ENCODE measurements at regions not wholly inside any gene's neighbourhood (a gene's known extent, or its start where the extent isn't known, plus 50 kb on each side); places are given as distances from the start of the nearest gene placed in this dataset.
"Not testable (repeated sequence)": the region's sequence is repeated elsewhere in the genome, so short reads cannot be mapped to it uniquely, and the experiment has no call there.

GRCh38 chr11:100484948-100485347 lies 202.1 kb upstream of the ARHGAP42 start:
- Mint-ChIP-seq H3K9me3 (peaks cover 11 to 12% of the 10 kb centered on the region in 2 donors), H3K27ac (no peak overlapping the region), H3K4me1 (no peaks in the 10 kb centered on the region), H3K27me3 (no peaks in the 10 kb centered on the region), H3K4me3 (no peak overlapping the region), H3K36me3 (no peaks in the 10 kb centered on the region)
- DNase-seq (no peak), ATAC-seq (replicated peaks) (no peak)

GRCh38 chr11:100498780-100499179 lies 188.3 kb upstream of the ARHGAP42 start:
- H3K27ac Mint-ChIP-seq = no peak overlapping the region

GRCh38 chr11:100501450-100501849 lies 185.6 kb upstream of the ARHGAP42 start:
- no peaks in the 10 kb centered on the region for H3K27me3 Mint-ChIP-seq
- DNase-seq (no peak), ATAC-seq (replicated peaks) (no peak)
- no peaks in the 10 kb centered on the region for H3K36me3 Mint-ChIP-seq
- H3K9me3 Mint-ChIP-seq = peaks cover 12 to 19% of the 10 kb centered on the region in 2 donors
- H3K4me1 Mint-ChIP-seq = no peaks in the 10 kb centered on the region
- H3K4me3 Mint-ChIP-seq = no peak overlapping the region
- no peak overlapping the region for H3K27ac Mint-ChIP-seq

More at GRCh38 chr11:100498780-100499179, 188.3 kb upstream of the ARHGAP42 start:
- no peak for DNase-seq
- Mint-ChIP-seq H3K36me3 (no peaks in the 10 kb centered on the region), H3K9me3 (peaks cover 9 to 21% of the 10 kb centered on the region in 2 donors), H3K4me3 (no peak overlapping the region), H3K27me3 (no peaks in the 10 kb centered on the region), H3K4me1 (no peaks in the 10 kb centered on the region)
- no peak for ATAC-seq (replicated peaks)

GRCh38 chr11:100512475-100512874 lies 174.6 kb upstream of the ARHGAP42 start:
- peaks cover 4% of the 10 kb centered on the region in 2 donors for H3K9me3 Mint-ChIP-seq
- H3K27ac Mint-ChIP-seq = no peak overlapping the region
- no peaks in the 10 kb centered on the region for H3K4me1 Mint-ChIP-seq
- no peaks in the 10 kb centered on the region for H3K36me3 Mint-ChIP-seq
- DNase-seq (no peak), ATAC-seq (replicated peaks) (no peak)
- H3K4me3 Mint-ChIP-seq = no peak overlapping the region
- H3K27me3 Mint-ChIP-seq = no peaks in the 10 kb centered on the region

- Mint-ChIP-seq H3K36me3 (no peaks in the 10 kb centered on the region), H3K27me3 (no peaks in the 10 kb centered on the region), H3K4me1 (no peaks in the 10 kb centered on the region), H3K9me3 (peaks cover 0 to 2% of the 10 kb centered on the region in 2 donors), H3K4me3 (no peak overlapping the region), H3K27ac (no peak overlapping the region)
- ATAC-seq (replicated peaks) = no peak
- no peak for DNase-seq
Measured at GRCh38 chr11:100515087-100515486, 172.0 kb upstream of the ARHGAP42 start.

- ATAC-seq (replicated peaks) (no peak), DNase-seq (no peak)
- H3K4me1 Mint-ChIP-seq = no peaks in the 10 kb centered on the region
- H3K9me3 Mint-ChIP-seq = peaks cover 21% of the 10 kb centered on the region in 2 donors
- H3K27ac Mint-ChIP-seq = no peak overlapping the region
- H3K27me3 Mint-ChIP-seq = peaks cover 5 to 10% of the 10 kb centered on the region in 2 donors
- H3K36me3 Mint-ChIP-seq = no peaks in the 10 kb centered on the region
- H3K4me3 Mint-ChIP-seq = no peak overlapping the region
Measured at GRCh38 chr11:100525197-100525596, 161.9 kb upstream of the ARHGAP42 start.

- H3K4me3 Mint-ChIP-seq = no peak overlapping the region
- H3K9me3 Mint-ChIP-seq = peaks cover 21% of the 10 kb centered on the region in 2 donors
- no peaks in the 10 kb centered on the region for H3K4me1 Mint-ChIP-seq
- H3K27ac Mint-ChIP-seq = no peak overlapping the region
- H3K36me3 Mint-ChIP-seq = no peaks in the 10 kb centered on the region
- ATAC-seq (replicated peaks) = no peak
- DNase-seq = no peak
- peaks cover 5 to 10% of the 10 kb centered on the region in 2 donors for H3K27me3 Mint-ChIP-seq
Measured at GRCh38 chr11:100525635-100526034, 161.5 kb upstream of the ARHGAP42 start.

- Mint-ChIP-seq H3K4me3 (no peak overlapping the region), H3K4me1 (no peaks in the 10 kb centered on the region), H3K9me3 (peaks cover 13 to 15% of the 10 kb centered on the region in 2 donors), H3K27me3 (peaks cover 5 to 10% of the 10 kb centered on the region in 2 donors), H3K27ac (no peak overlapping the region), H3K36me3 (no peaks in the 10 kb centered on the region)
- DNase-seq (no peak), ATAC-seq (replicated peaks) (no peak)
Measured at GRCh38 chr11:100528872-100529416, 158.1 kb upstream of the ARHGAP42 start.

- not testable (repeated sequence) for ATAC-seq (replicated peaks); H3K4me3 Mint-ChIP-seq; H3K27me3 Mint-ChIP-seq; DNase-seq; H3K9me3 Mint-ChIP-seq; H3K4me1 Mint-ChIP-seq; H3K27ac Mint-ChIP-seq; H3K36me3 Mint-ChIP-seq
Measured at GRCh38 chr11:100531290-100531689, 155.8 kb upstream of the ARHGAP42 start.

- no peak for ATAC-seq (replicated peaks)
- H3K27ac Mint-ChIP-seq = no peak overlapping the region
Measured at GRCh38 chr11:100536979-100537378, 150.1 kb upstream of the ARHGAP42 start.

GRCh38 chr11:100543386-100543785 lies 143.7 kb upstream of the ARHGAP42 start:
- H3K4me3 Mint-ChIP-seq = no peak overlapping the region
- H3K36me3 Mint-ChIP-seq = no peaks in the 10 kb centered on the region
- no peak for DNase-seq
- H3K9me3 Mint-ChIP-seq = no peaks in the 10 kb centered on the region
- H3K27me3 Mint-ChIP-seq = no peaks in the 10 kb centered on the region
- ATAC-seq (replicated peaks) = no peak
- no peaks in the 10 kb centered on the region for H3K4me1 Mint-ChIP-seq
- H3K27ac Mint-ChIP-seq = no peak overlapping the region

More at GRCh38 chr11:100536979-100537378, 150.1 kb upstream of the ARHGAP42 start:
- Mint-ChIP-seq H3K36me3 (no peaks in the 10 kb centered on the region), H3K4me3 (no peak overlapping the region), H3K27me3 (no peaks in the 10 kb centered on the region), H3K9me3 (peaks cover 2 to 5% of the 10 kb centered on the region in 2 donors), H3K4me1 (no peaks in the 10 kb centered on the region)
- DNase-seq = no peak

- Mint-ChIP-seq H3K9me3 (no peaks in the 10 kb centered on the region), H3K4me1 (no peaks in the 10 kb centered on the region), H3K27ac (no peak overlapping the region), H3K36me3 (no peaks in the 10 kb centered on the region), H3K27me3 (no peaks in the 10 kb centered on the region), H3K4me3 (no peak overlapping the region)
- no peak for DNase-seq
- ATAC-seq (replicated peaks) = peak in 1 of 2 donors; percentile 29
Measured at GRCh38 chr11:100545556-100545955, 141.5 kb upstream of the ARHGAP42 start.

GRCh38 chr11:100545970-100546369 lies 141.1 kb upstream of the ARHGAP42 start:
- no peaks in the 10 kb centered on the region for H3K4me1 Mint-ChIP-seq
- no peak overlapping the region for H3K4me3 Mint-ChIP-seq
- DNase-seq (no peak), ATAC-seq (replicated peaks) (no peak)
- H3K27ac Mint-ChIP-seq = no peak overlapping the region
- no peaks in the 10 kb centered on the region for H3K9me3 Mint-ChIP-seq
- H3K36me3 Mint-ChIP-seq = no peaks in the 10 kb centered on the region
- no peaks in the 10 kb centered on the region for H3K27me3 Mint-ChIP-seq

- ATAC-seq (replicated peaks) = no peak
- DNase-seq = no peak
- H3K4me1 Mint-ChIP-seq = no peaks in the 10 kb centered on the region
- H3K9me3 Mint-ChIP-seq = no peaks in the 10 kb centered on the region
- H3K27me3 Mint-ChIP-seq = no peaks in the 10 kb centered on the region
- H3K27ac Mint-ChIP-seq = no peak overlapping the region
- no peak overlapping the region for H3K4me3 Mint-ChIP-seq
- no peaks in the 10 kb centered on the region for H3K36me3 Mint-ChIP-seq
Measured at GRCh38 chr11:100546714-100547113, 140.4 kb upstream of the ARHGAP42 start.

GRCh38 chr11:100550298-100550697 lies 136.8 kb upstream of the ARHGAP42 start:
- DNase-seq (no peak), ATAC-seq (replicated peaks) (no peak)
- Mint-ChIP-seq H3K27ac (no peak overlapping the region), H3K27me3 (peaks cover 10 to 22% of the 10 kb centered on the region in 2 donors), H3K36me3 (no peaks in the 10 kb centered on the region), H3K9me3 (no peaks in the 10 kb centered on the region), H3K4me3 (no peak overlapping the region), H3K4me1 (no peaks in the 10 kb centered on the region)
